HEK293 (cell line): ENCODE measurements at regions not wholly inside any gene's neighbourhood (a gene's known extent, or its start where the extent isn't known, plus 50 kb on each side); places are given as distances from the start of the nearest gene placed in this dataset.

Source experiments
- MEIS1 ChIP-seq: sonication (generic); formaldehyde crosslinking; IDR thresholded peaks from 2 replicates; pipeline ENCODE4 v1.8.1; 2022; ENCODE audit warnings: missing genetic modification reagents, mild to moderate bottlenecking, borderline replicate concordance
- OSR2 ChIP-seq: fragments of 450-650 bp; formaldehyde crosslinking; IDR thresholded peaks from 2 replicates; pipeline ENCODE4 v1.5.1; 2016; ENCODE audit warnings: missing biosample characterization, missing genetic modification characterization
- SALL2 ChIP-seq: fragments of 450-650 bp; formaldehyde crosslinking; IDR thresholded peaks from 2 replicates; pipeline ENCODE4 v1.5.0; 2017; ENCODE audit warnings: missing biosample characterization, mild to moderate bottlenecking, missing genetic modification characterization, borderline replicate concordance
- ZBTB7A ChIP-seq: fragments of 450-650 bp; formaldehyde crosslinking; IDR thresholded peaks from 2 replicates; pipeline ENCODE4 v1.5.1; 2016; ENCODE audit warnings: low read depth, missing biosample characterization, missing genetic modification characterization
- ZFP41 ChIP-seq: fragments of 450-650 bp; formaldehyde crosslinking; IDR thresholded peaks from 2 replicates; pipeline ENCODE4 v1.5.1; 2016; ENCODE audit warnings: missing biosample characterization, missing genetic modification characterization, borderline replicate concordance
- ZFP69B ChIP-seq: fragments of 450-650 bp; formaldehyde crosslinking; IDR thresholded peaks from 2 replicates; pipeline ENCODE4 v1.5.1; 2016; ENCODE audit warnings: missing biosample characterization, missing genetic modification characterization
- ZNF146 ChIP-seq: fragments of 450-650 bp; formaldehyde crosslinking; IDR thresholded peaks from 2 replicates; pipeline ENCODE4 v1.5.1; 2016; ENCODE audit warnings: missing biosample characterization, missing genetic modification characterization
- ZNF157 ChIP-seq: fragments of 450-650 bp; formaldehyde crosslinking; IDR thresholded peaks from 2 replicates; pipeline ENCODE4 v1.5.1; 2016; ENCODE audit warnings: missing biosample characterization, missing genetic modification characterization
- ZNF175 ChIP-seq: fragments of 450-650 bp; formaldehyde crosslinking; IDR thresholded peaks from 2 replicates; pipeline ENCODE4 v1.5.1; 2016; ENCODE audit warnings: missing biosample characterization, missing genetic modification characterization
- ZNF223 ChIP-seq: fragments of 450-650 bp; formaldehyde crosslinking; IDR thresholded peaks from 2 replicates; pipeline ENCODE4 v1.5.1; 2016; ENCODE audit warnings: missing biosample characterization, missing genetic modification characterization
- ZNF354C ChIP-seq: fragments of 450-650 bp; formaldehyde crosslinking; IDR thresholded peaks from 2 replicates; pipeline ENCODE4 v1.5.1; 2016; ENCODE audit warnings: missing biosample characterization, missing genetic modification characterization, low read depth, borderline replicate concordance
- ZNF473 ChIP-seq: fragments of 450-650 bp; formaldehyde crosslinking; IDR thresholded peaks from 2 replicates; pipeline ENCODE4 v1.5.1; 2017; ENCODE audit warnings: missing biosample characterization, missing genetic modification characterization
- ZNF560 ChIP-seq: fragments of 450-650 bp; formaldehyde crosslinking; IDR thresholded peaks from 2 replicates; pipeline ENCODE4 v1.5.1; 2017; ENCODE audit warnings: missing biosample characterization, missing genetic modification characterization, borderline replicate concordance
- ZNF777 ChIP-seq: fragments of 450-650 bp; formaldehyde crosslinking; IDR thresholded peaks from 2 replicates; pipeline ENCODE4 v1.5.1; 2017; ENCODE audit warnings: missing biosample characterization, missing genetic modification characterization, borderline replicate concordance
- TF ChIP-seq, protein P1 (sequence below): fragments of 450-650 bp; formaldehyde crosslinking; IDR thresholded peaks from 2 replicates; pipeline ENCODE4 v1.5.1; 2017; ENCODE audit warnings: missing biosample characterization, missing genetic modification characterization
- TF ChIP-seq, protein P2 (sequence below): fragments of 450-650 bp; formaldehyde crosslinking; IDR thresholded peaks from 2 replicates; pipeline ENCODE4 v1.5.1; 2016; ENCODE audit warnings: missing biosample characterization, missing genetic modification characterization
- TF ChIP-seq, protein P3 (sequence below): fragments of 450-650 bp; formaldehyde crosslinking; IDR thresholded peaks from 2 replicates; pipeline ENCODE4 v1.5.1; 2016; ENCODE audit warnings: missing biosample characterization, missing genetic modification characterization
- TF ChIP-seq, protein P4 (sequence below): fragments of 450-650 bp; formaldehyde crosslinking; conservative IDR thresholded peaks from 2 replicates; pipeline ENCODE4 v1.5.1; 2016; ENCODE audit warnings: low read depth, missing biosample characterization, missing genetic modification characterization
- TF ChIP-seq, protein P5 (sequence below): fragments of 450-650 bp; formaldehyde crosslinking; IDR thresholded peaks from 2 replicates; pipeline ENCODE4 v1.5.1; 2016; ENCODE audit warnings: missing biosample characterization, missing genetic modification characterization
- TF ChIP-seq, protein P6 (sequence below): fragments of 450-650 bp; formaldehyde crosslinking; IDR thresholded peaks from 2 replicates; pipeline ENCODE4 v1.5.1; 2017; ENCODE audit warnings: missing biosample characterization, missing genetic modification characterization
- TF ChIP-seq, protein P7 (sequence below): fragments of 450-650 bp; IDR thresholded peaks from 2 replicates; pipeline ENCODE4 v1.5.1; 2018; ENCODE audit warnings: missing biosample characterization, missing genetic modification characterization

DNA sequence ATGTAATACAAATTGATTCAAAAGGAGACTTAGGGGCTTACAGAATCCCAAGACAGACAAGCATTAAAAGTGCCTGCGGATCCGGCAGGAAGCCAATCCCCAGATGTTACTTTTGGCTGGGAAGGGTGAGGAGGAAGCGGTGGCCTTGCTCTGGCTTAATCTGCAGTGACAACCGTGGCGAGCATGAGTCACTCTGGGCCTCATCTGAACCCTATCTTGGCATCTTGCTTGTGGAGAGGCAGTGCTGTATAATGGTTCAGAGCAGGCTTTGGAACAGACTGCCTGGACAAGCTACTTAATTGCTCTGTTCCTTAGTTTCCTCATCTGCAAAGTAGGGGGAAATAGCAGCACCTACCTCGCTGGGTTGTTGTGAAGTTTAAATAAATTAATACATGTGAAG lies 74.1 kb downstream of the XCL2 start (continued):
- TF ChIP-seq, protein P1, sequence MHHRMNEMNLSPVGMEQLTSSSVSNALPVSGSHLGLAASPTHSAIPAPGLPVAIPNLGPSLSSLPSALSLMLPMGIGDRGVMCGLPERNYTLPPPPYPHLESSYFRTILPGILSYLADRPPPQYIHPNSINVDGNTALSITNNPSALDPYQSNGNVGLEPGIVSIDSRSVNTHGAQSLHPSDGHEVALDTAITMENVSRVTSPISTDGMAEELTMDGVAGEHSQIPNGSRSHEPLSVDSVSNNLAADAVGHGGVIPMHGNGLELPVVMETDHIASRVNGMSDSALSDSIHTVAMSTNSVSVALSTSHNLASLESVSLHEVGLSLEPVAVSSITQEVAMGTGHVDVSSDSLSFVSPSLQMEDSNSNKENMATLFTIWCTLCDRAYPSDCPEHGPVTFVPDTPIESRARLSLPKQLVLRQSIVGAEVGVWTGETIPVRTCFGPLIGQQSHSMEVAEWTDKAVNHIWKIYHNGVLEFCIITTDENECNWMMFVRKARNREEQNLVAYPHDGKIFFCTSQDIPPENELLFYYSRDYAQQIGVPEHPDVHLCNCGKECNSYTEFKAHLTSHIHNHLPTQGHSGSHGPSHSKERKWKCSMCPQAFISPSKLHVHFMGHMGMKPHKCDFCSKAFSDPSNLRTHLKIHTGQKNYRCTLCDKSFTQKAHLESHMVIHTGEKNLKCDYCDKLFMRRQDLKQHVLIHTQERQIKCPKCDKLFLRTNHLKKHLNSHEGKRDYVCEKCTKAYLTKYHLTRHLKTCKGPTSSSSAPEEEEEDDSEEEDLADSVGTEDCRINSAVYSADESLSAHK (tag by site-specific recombination), result no peak
- TF ChIP-seq ZNF146, result no peak
- TF ChIP-seq ZNF473 (tag by site-specific recombination), result no peak
- peak; percentile 71 for TF ChIP-seq OSR2 (tag by site-specific recombination)
- no peak for TF ChIP-seq ZNF354C (tag by site-specific recombination)
- TF ChIP-seq, protein P2, sequence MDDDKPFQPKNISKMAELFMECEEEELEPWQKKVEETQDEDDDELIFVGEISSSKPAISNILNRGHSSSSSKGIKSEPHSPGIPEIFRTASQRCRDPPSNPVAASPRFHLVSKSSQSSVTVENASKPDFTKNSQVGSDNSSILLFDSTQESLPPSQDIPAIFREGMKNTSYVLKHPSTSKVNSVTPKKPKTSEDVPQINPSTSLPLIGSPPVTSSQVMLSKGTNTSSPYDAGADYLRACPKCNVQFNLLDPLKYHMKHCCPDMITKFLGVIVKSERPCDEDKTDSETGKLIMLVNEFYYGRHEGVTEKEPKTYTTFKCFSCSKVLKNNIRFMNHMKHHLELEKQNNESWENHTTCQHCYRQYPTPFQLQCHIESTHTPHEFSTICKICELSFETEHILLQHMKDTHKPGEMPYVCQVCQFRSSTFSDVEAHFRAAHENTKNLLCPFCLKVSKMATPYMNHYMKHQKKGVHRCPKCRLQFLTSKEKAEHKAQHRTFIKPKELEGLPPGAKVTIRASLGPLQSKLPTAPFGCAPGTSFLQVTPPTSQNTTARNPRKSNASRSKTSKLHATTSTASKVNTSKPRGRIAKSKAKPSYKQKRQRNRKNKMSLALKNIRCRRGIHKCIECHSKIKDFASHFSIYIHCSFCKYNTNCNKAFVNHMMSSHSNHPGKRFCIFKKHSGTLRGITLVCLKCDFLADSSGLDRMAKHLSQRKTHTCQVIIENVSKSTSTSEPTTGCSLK (tag by site-specific recombination), result no peak
- TF ChIP-seq, protein P3, sequence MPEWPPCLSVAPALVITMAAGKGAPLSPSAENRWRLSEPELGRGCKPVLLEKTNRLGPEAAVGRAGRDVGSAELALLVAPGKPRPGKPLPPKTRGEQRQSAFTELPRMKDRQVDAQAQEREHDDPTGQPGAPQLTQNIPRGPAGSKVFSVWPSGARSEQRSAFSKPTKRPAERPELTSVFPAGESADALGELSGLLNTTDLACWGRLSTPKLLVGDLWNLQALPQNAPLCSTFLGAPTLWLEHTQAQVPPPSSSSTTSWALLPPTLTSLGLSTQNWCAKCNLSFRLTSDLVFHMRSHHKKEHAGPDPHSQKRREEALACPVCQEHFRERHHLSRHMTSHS (tag by site-specific recombination), result no peak
- no peak for TF ChIP-seq ZNF175
- TF ChIP-seq ZNF157 (tag by site-specific recombination), result no peak
- TF ChIP-seq, protein P4, sequence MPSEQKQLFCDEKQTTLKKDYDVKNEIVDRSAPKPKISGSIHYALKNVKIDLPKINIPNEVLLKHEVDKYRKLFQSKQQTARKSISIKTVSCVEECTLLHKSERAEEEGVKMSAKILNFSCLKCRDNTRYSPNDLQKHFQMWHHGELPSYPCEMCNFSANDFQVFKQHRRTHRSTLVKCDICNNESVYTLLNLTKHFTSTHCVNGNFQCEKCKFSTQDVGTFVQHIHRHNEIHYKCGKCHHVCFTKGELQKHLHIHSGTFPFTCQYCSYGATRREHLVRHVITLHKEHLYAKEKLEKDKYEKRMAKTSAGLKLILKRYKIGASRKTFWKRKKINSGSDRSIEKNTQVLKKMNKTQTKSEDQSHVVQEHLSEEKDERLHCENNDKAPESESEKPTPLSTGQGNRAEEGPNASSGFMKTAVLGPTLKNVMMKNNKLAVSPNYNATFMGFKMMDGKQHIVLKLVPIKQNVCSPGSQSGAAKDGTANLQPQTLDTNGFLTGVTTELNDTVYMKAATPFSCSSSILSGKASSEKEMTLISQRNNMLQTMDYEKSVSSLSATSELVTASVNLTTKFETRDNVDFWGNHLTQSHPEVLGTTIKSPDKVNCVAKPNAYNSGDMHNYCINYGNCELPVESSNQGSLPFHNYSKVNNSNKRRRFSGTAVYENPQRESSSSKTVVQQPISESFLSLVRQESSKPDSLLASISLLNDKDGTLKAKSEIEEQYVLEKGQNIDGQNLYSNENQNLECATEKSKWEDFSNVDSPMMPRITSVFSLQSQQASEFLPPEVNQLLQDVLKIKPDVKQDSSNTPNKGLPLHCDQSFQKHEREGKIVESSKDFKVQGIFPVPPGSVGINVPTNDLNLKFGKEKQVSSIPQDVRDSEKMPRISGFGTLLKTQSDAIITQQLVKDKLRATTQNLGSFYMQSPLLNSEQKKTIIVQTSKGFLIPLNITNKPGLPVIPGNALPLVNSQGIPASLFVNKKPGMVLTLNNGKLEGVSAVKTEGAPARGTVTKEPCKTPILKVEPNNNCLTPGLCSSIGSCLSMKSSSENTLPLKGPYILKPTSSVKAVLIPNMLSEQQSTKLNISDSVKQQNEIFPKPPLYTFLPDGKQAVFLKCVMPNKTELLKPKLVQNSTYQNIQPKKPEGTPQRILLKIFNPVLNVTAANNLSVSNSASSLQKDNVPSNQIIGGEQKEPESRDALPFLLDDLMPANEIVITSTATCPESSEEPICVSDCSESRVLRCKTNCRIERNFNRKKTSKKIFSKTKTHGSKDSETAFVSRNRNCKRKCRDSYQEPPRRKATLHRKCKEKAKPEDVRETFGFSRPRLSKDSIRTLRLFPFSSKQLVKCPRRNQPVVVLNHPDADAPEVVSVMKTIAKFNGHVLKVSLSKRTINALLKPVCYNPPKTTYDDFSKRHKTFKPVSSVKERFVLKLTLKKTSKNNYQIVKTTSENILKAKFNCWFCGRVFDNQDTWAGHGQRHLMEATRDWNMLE, result no peak
- TF ChIP-seq, protein P5, sequence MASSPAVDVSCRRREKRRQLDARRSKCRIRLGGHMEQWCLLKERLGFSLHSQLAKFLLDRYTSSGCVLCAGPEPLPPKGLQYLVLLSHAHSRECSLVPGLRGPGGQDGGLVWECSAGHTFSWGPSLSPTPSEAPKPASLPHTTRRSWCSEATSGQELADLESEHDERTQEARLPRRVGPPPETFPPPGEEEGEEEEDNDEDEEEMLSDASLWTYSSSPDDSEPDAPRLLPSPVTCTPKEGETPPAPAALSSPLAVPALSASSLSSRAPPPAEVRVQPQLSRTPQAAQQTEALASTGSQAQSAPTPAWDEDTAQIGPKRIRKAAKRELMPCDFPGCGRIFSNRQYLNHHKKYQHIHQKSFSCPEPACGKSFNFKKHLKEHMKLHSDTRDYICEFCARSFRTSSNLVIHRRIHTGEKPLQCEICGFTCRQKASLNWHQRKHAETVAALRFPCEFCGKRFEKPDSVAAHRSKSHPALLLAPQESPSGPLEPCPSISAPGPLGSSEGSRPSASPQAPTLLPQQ (tag by site-specific recombination), result 0 out of 2 replicates have a peak, but pooled peaks have one; percentile 38
- no peak for TF ChIP-seq SALL2 (tag by site-specific recombination)
- TF ChIP-seq, protein P6, sequence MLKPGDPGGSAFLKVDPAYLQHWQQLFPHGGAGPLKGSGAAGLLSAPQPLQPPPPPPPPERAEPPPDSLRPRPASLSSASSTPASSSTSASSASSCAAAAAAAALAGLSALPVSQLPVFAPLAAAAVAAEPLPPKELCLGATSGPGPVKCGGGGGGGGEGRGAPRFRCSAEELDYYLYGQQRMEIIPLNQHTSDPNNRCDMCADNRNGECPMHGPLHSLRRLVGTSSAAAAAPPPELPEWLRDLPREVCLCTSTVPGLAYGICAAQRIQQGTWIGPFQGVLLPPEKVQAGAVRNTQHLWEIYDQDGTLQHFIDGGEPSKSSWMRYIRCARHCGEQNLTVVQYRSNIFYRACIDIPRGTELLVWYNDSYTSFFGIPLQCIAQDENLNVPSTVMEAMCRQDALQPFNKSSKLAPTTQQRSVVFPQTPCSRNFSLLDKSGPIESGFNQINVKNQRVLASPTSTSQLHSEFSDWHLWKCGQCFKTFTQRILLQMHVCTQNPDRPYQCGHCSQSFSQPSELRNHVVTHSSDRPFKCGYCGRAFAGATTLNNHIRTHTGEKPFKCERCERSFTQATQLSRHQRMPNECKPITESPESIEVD (tag by site-specific recombination), result no peak
- no peak for TF ChIP-seq MEIS1 (CRISPR knock-in tag)
- no peak for TF ChIP-seq ZFP41 (tag by site-specific recombination)
- no peak for TF ChIP-seq ZNF223
- 0 out of 2 replicates have a peak, but pooled peaks have one; percentile 33 for TF ChIP-seq ZFP69B (tag by site-specific recombination)
- TF ChIP-seq ZBTB7A (tag by site-specific recombination), result no peak
- TF ChIP-seq ZNF777 (tag by site-specific recombination), result no peak
- TF ChIP-seq ZNF560 (tag by site-specific recombination), result no peak
- TF ChIP-seq, protein P7, sequence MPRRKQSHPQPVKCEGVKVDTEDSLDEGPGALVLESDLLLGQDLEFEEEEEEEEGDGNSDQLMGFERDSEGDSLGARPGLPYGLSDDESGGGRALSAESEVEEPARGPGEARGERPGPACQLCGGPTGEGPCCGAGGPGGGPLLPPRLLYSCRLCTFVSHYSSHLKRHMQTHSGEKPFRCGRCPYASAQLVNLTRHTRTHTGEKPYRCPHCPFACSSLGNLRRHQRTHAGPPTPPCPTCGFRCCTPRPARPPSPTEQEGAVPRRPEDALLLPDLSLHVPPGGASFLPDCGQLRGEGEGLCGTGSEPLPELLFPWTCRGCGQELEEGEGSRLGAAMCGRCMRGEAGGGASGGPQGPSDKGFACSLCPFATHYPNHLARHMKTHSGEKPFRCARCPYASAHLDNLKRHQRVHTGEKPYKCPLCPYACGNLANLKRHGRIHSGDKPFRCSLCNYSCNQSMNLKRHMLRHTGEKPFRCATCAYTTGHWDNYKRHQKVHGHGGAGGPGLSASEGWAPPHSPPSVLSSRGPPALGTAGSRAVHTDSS (tag by site-specific recombination), result no peak
